ENCODE measurements at regions not wholly inside any gene's neighbourhood (a gene's known extent, or its start where the extent isn't known, plus 50 kb on each side); places are given as distances from the start of the nearest gene placed in this dataset.

- Mint-ChIP-seq H3K27ac (no peak overlapping the region), H3K9me3 (no peaks in the 10 kb centered on the region), H3K4me3 (no peak overlapping the region), H3K27me3 (ENCODE audit: insufficient read depth) (no peaks in the 10 kb centered on the region), H3K36me3 (ENCODE audit: low read depth) (no peaks in the 10 kb centered on the region), H3K4me1 (peaks cover 59% of the 10 kb centered on the region)
- peak; percentile 78 for DNase-seq
- H3K27ac ChIP-seq (ENCODE audit: low read depth, low read length), result no peak overlapping the region
- no peaks in the 10 kb centered on the region for H3K36me3 ChIP-seq (ENCODE audit: control insufficient read depth, insufficient read depth, low read length)
- H3K27me3 ChIP-seq (ENCODE audit: control insufficient read depth, insufficient read depth, low read length, poor library complexity, severe bottlenecking), result no peaks in the 10 kb centered on the region
- no peak overlapping the region for H3K9ac ChIP-seq (ENCODE audit: extremely low read depth, low read length, poor library complexity, severe bottlenecking)
- TF ChIP-seq CTCF (conservative IDR thresholded peaks at IDR 0.05), result no peak
- peaks cover 12% of the 10 kb centered on the region for H3K4me1 ChIP-seq (ENCODE audit: control insufficient read depth, insufficient read depth, low read length)
- no peaks in the 10 kb centered on the region for H3K9me3 ChIP-seq (ENCODE audit: control insufficient read depth, low read length)
- H3K4me3 ChIP-seq (ENCODE audit: low read length), result peak overlapping the region; percentile 34
- WGBS, 2 experiments (ENCODE audit: insufficient coverage in 1 of 2, insufficient read length in 1 of 2), result 0 to 7% methylated on average over 1 to 2 of the region's 2 CpGs
Measured at GRCh38 chr18:44552706-44553105, 128.0 kb upstream of the SETBP1 start.

GRCh38 chr18:44556296-44556695, 124.4 kb upstream of the SETBP1 start:
- no peaks in the 10 kb centered on the region for H3K9me3 ChIP-seq (ENCODE audit: control insufficient read depth, low read length)
- H3K27me3 Mint-ChIP-seq (ENCODE audit: insufficient read depth), result no peaks in the 10 kb centered on the region
- H3K9ac ChIP-seq (ENCODE audit: extremely low read depth, low read length, poor library complexity, severe bottlenecking), result no peak overlapping the region
- peaks cover 48% of the 10 kb centered on the region for H3K4me1 Mint-ChIP-seq
- 69 to 92% methylated on average over 2 to 3 of the region's 3 CpGs for whole genome bisulfite sequencing, 2 experiments (ENCODE audit: insufficient coverage in 1 of 2, insufficient read length in 1 of 2)
- DNase-seq, result no peak
- no peak overlapping the region for H3K27ac ChIP-seq (ENCODE audit: low read depth, low read length)
- no peak for TF ChIP-seq CTCF (conservative IDR thresholded peaks at IDR 0.05)
- no peaks in the 10 kb centered on the region for H3K36me3 Mint-ChIP-seq (ENCODE audit: low read depth)
- H3K9me3 Mint-ChIP-seq, result no peaks in the 10 kb centered on the region
- H3K27me3 ChIP-seq (ENCODE audit: control insufficient read depth, insufficient read depth, low read length, poor library complexity, severe bottlenecking), result no peaks in the 10 kb centered on the region
- no peak overlapping the region for H3K4me3 Mint-ChIP-seq
- peak overlapping the region; percentile 89 for H3K27ac Mint-ChIP-seq
- no peaks in the 10 kb centered on the region for H3K36me3 ChIP-seq (ENCODE audit: control insufficient read depth, insufficient read depth, low read length)
- H3K4me1 ChIP-seq (ENCODE audit: control insufficient read depth, insufficient read depth, low read length), result peaks cover 12% of the 10 kb centered on the region
- H3K4me3 ChIP-seq (ENCODE audit: low read length), result peak overlapping the region; percentile 23

- H3K27me3 Mint-ChIP-seq (ENCODE audit: insufficient read depth), result no peaks in the 10 kb centered on the region
- H3K27me3 ChIP-seq (ENCODE audit: control insufficient read depth, insufficient read depth, low read length, poor library complexity, severe bottlenecking), result no peaks in the 10 kb centered on the region
- no peak overlapping the region for H3K27ac ChIP-seq (ENCODE audit: low read depth, low read length)
- no peaks in the 10 kb centered on the region for H3K36me3 ChIP-seq (ENCODE audit: control insufficient read depth, insufficient read depth, low read length)
- 50 to 98% methylated on average over 1 to 2 of the region's 2 CpGs for WGBS, 2 experiments (ENCODE audit: insufficient coverage in 1 of 2, insufficient read length in 1 of 2)
- H3K36me3 Mint-ChIP-seq (ENCODE audit: low read depth), result no peaks in the 10 kb centered on the region
- no peak overlapping the region for H3K9ac ChIP-seq (ENCODE audit: extremely low read depth, low read length, poor library complexity, severe bottlenecking)
- H3K4me1 Mint-ChIP-seq, result peaks cover 35% of the 10 kb centered on the region
- no peak for TF ChIP-seq CTCF (conservative IDR thresholded peaks at IDR 0.05)
- H3K4me3 ChIP-seq (ENCODE audit: low read length), result no peak overlapping the region
- H3K9me3 ChIP-seq (ENCODE audit: control insufficient read depth, low read length), result no peaks in the 10 kb centered on the region
- no peak for DNase-seq
- no peaks in the 10 kb centered on the region for H3K9me3 Mint-ChIP-seq
- H3K4me1 ChIP-seq (ENCODE audit: control insufficient read depth, insufficient read depth, low read length), result peaks cover 8% of the 10 kb centered on the region
- H3K27ac Mint-ChIP-seq, result no peak overlapping the region
- H3K4me3 Mint-ChIP-seq, result no peak overlapping the region
Measured at GRCh38 chr18:44557616-44558151, 123.0 kb upstream of the SETBP1 start.

Measured in endodermal cell (in vitro differentiated cells).